Mucosa of descending colon (tissue), 3 donors: ENCODE measurements at regions not wholly inside any gene's neighbourhood (a gene's known extent, or its start where the extent isn't known, plus 50 kb on each side); places are given as distances from the start of the nearest gene placed in this dataset.

ENCODE experiments used
- ATAC-seq: fragments of 200-7000 bp; cut with Tn5 transposase; one replicate; pipeline ENCODE4 v1.9.1; 2020; ENCODE audit warnings: mild to moderate bottlenecking, moderate library complexity
- DNase-seq, 3 donors: peaks; one replicate each; pipeline ENCODE4 v3.0.0-alpha.2; 2020
- H3K36me3 ChIP-seq: fragments of 200-600 bp; one replicate; pipeline ENCODE4 v1.8.0; 2021; ENCODE audit warnings: low read depth, mild to moderate bottlenecking
- H3K4me1 ChIP-seq: fragments of 200-600 bp; one replicate; pipeline ENCODE4 v1.8.0; 2021; ENCODE audit warnings: low read depth, mild to moderate bottlenecking
- H3K4me3 ChIP-seq: fragments of 200-600 bp; one replicate; pipeline ENCODE4 v1.8.0; 2021; ENCODE audit warnings: mild to moderate bottlenecking
- H3K9me3 ChIP-seq: fragments of 200-600 bp; one replicate; pipeline ENCODE4 v1.8.0; 2021; ENCODE audit warnings: mild to moderate bottlenecking
- intact Hi-C, 2 donors: fragments of 100-400 bp; cut with DNase I in 1 of 2; cut with micrococcal nuclease in 1 of 2; formaldehyde crosslinking; loops; one replicate each; pipeline versions ENCODE4 v1.11.0 to v1.11.1; 2022; cut with DNase I, micrococcal nuclease
- TF ChIP-seq, protein P1 (sequence below): fragments of 200-600 bp; IDR thresholded peaks from one replicate; pipeline ENCODE4 v1.8.0; 2022; ENCODE audit warnings: antibody characterized with exemption, mild to moderate bottlenecking
- donor health status: DM: no; HTN: no; CAD: no; lungs with moderate emphysema.
- donor health status: DM: no; HTN: no; CAD: no.
- donor health status: DM: no; HTN: yes; CAD: no.

DNA sequence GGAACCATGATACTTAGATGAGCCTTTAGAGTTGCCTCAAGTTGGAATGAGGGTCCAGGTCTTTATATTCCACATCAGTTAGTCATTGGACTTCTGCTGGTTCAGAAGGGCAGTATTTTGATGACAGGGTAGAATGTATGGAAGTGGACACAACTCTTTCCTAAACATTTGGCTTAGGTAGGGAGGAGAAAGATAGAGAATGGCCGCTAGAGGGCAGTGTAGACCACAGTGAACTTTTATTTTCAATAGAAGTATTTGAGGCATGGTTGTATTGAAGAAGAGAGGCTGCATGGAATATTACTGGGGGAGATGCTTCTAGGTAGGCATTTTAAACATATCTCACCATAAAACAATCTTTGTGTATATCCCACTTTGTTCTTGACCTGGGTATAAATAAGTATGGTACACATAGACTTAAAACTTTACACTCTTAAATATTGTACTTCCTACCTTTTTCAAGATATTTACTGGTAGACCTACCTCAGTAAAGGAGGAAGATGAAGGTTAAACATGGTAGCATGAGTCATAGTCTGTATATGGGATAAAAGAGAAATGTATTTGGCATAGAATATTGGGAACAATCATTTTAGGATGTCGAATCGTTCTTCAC lies 497.6 kb upstream of the FAM98A start:
- ATAC-seq (peak; percentile 74), DNase-seq (peak in 1 of 3 donors; percentile 81)
- intact Hi-C loops = loop anchor here in 1 of 2 donors (10.0 kb wide), 1 partner anchor 1318 kb away; no protein-coding TSS in a partner anchor
- H3K9me3 ChIP-seq = no peaks in the 10 kb centered on the region
- H3K4me1 ChIP-seq = no peaks in the 10 kb centered on the region
- TF ChIP-seq, protein P1, sequence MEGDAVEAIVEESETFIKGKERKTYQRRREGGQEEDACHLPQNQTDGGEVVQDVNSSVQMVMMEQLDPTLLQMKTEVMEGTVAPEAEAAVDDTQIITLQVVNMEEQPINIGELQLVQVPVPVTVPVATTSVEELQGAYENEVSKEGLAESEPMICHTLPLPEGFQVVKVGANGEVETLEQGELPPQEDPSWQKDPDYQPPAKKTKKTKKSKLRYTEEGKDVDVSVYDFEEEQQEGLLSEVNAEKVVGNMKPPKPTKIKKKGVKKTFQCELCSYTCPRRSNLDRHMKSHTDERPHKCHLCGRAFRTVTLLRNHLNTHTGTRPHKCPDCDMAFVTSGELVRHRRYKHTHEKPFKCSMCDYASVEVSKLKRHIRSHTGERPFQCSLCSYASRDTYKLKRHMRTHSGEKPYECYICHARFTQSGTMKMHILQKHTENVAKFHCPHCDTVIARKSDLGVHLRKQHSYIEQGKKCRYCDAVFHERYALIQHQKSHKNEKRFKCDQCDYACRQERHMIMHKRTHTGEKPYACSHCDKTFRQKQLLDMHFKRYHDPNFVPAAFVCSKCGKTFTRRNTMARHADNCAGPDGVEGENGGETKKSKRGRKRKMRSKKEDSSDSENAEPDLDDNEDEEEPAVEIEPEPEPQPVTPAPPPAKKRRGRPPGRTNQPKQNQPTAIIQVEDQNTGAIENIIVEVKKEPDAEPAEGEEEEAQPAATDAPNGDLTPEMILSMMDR = no peak
- no peaks in the 10 kb centered on the region for H3K36me3 ChIP-seq
- H3K4me3 ChIP-seq = no peak overlapping the region

DNA sequence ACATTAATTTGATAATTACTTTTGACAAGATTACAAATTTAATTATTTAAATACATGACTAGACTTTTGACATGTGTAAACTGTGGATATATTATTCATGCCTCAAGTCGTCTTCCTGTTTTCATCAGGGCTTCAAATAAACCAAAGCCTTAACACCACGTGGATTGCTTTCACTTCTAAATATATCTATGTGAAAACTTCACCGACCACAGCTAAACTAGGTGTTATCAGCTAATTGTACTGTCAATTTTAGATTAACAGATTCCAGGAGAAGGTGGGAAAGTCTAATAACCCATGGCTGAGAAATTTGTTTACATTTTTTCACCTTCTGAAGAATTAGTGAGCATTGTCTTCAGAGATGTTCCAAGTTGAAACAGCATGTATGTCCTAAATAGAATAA lies 494.7 kb upstream of the FAM98A start:
- ATAC-seq = no peak
- intact Hi-C loops = loop anchor here in 1 of 2 donors (10.0 kb wide), 1 partner anchor 1321 kb away; no protein-coding TSS in a partner anchor
- no peak for DNase-seq

DNA sequence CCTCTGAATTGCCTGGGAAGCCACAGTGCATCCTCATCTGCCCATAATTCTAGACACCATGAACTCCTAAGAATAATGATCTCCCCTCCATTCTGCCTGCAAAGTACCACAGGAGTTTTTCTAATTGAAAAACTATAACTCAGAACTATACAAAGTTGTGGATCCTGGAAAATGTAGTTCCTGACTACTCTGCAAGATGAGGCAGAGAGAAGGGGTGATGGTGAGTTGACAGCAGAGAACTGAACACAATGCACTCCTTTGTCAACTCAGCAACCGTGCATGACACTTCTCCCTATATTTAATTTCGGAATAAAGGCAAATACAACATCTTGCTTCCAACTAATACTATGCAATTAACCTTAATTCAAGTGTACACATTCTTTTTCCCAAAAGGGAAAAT lies 471.1 kb upstream of the FAM98A start:
- intact Hi-C loops = no loop called here
- H3K9me3 ChIP-seq = no peaks in the 10 kb centered on the region
- H3K4me3 ChIP-seq = no peak overlapping the region
- ATAC-seq = no peak
- H3K36me3 ChIP-seq = no peaks in the 10 kb centered on the region
- no peak for DNase-seq
- TF ChIP-seq, protein P1 = no peak
- H3K4me1 ChIP-seq = no peaks in the 10 kb centered on the region

More for the DNA sequence above, 494.7 kb upstream of the FAM98A start:
- no peaks in the 10 kb centered on the region for H3K4me1 ChIP-seq
- TF ChIP-seq, protein P1 = no peak
- H3K36me3 ChIP-seq = no peaks in the 10 kb centered on the region
- no peaks in the 10 kb centered on the region for H3K9me3 ChIP-seq
- no peak overlapping the region for H3K4me3 ChIP-seq

DNA sequence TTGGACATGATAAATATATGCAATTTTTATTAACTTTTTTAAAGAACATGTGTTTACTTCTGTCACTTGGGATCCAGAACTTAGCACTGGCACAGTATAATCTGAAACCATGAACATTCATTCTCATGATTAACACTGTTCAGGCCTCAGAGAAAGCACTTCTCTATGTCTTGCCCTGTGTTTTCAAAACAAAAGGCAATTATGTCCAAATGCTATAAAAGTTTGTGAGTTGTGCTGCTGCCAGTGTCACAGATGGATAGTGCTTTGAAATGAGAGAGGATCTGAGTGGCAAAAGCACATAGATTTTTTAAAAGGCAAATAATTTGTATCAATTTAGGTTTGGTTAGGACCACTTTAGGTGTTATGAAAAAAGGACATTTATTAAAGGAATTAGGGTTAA lies 470.5 kb upstream of the FAM98A start:
- intact Hi-C loops = no loop called here
- DNase-seq (no peak), ATAC-seq (no peak)
- no peaks in the 10 kb centered on the region for H3K36me3 ChIP-seq
- no peaks in the 10 kb centered on the region for H3K9me3 ChIP-seq
- no peak overlapping the region for H3K4me3 ChIP-seq
- TF ChIP-seq, protein P1 = no peak
- no peaks in the 10 kb centered on the region for H3K4me1 ChIP-seq

DNA sequence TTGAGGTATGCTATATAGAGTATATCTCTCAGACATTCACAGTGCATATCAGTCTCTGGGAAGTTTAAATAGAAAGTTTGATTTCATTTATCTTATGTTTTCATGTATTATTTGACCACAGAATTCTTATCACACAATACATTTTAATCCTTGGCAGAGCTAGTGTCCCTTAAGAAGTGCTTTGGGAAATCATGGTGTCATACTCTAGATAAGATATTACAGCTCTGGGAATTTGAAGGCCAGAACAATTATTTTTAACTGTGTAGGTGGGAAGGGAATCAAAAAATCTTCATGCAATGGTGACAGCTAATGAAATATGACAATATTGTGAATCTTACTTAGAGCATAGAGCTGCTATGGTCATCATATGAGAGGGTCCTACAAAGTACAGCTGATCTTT lies 451.3 kb upstream of the FAM98A start:
- no peak for ATAC-seq

More for the DNA sequence above, 451.3 kb upstream of the FAM98A start:
- no peaks in the 10 kb centered on the region for H3K4me1 ChIP-seq
- H3K36me3 ChIP-seq = no peaks in the 10 kb centered on the region
- TF ChIP-seq, protein P1 = no peak
- no peaks in the 10 kb centered on the region for H3K9me3 ChIP-seq
- no peak for DNase-seq
- H3K4me3 ChIP-seq = no peak overlapping the region
- intact Hi-C loops = no loop called here
